ENCODE measurements at regions not wholly inside any gene's neighbourhood (a gene's known extent, or its start where the extent isn't known, plus 50 kb on each side); places are given as distances from the start of the nearest gene placed in this dataset.

DNA sequence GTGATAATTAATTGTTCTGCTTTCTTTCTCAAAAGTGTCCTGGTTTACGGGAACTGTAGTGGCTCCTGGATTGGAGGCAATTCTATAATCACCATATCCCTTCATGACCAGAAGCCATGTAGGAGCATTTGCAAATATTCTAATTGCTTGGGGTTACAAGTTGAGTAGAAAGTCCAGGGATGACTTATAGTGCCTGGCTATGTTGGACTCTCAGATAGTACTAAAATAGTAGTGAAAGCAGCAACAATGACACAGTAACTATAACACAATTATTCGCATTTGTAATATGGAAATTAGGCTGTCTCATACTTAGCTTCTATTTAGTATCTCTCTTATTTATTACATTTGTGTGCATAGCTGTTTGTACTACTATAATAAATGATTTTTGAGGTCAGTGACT, 712.5 kb upstream of the GRAMD2B start:
- H3K27ac ChIP-seq (ENCODE audit: low read length) = no peak overlapping the region
- H3K4me3 ChIP-seq (ENCODE audit: low read length in 2 of 2) = no peak overlapping the region

DNA sequence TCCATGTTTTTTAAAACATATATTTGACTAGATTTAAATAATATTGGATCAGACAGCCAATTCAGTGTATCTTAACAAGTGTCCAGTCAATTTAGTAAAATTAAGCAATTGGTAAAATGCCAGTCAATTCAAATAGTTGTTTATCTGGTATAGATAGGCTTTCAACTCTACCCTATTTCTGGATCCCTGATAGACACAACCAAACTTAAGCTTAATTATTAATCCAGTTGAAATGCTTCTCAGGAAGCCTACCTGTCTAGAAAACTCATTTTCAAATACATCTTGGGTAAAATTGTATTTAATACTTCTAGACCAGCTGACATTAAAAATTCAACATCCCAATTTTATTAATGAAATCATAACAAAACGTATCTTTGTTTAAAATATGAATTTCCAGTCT, 710.8 kb upstream of the GRAMD2B start:
- Histone ChIP-seq H3K4me3 (ENCODE audit: low read length in 2 of 2) (no peak overlapping the region), H3K9ac (ENCODE audit: low read length in 2 of 2) (no peak overlapping the region), H3K27ac (ENCODE audit: low read length) (no peak overlapping the region), H3K9me3 (ENCODE audit: control insufficient read depth in 2 of 2, low read length in 2 of 2) (no peaks in the 10 kb centered on the region), H3K27me3 (ENCODE audit: control insufficient read depth in 1 of 2, insufficient read depth in 2 of 2, low read length in 2 of 2) (no peaks in the 10 kb centered on the region), H3K36me3 (ENCODE audit: control insufficient read depth in 2 of 2, insufficient read depth in 2 of 2, low read length in 2 of 2) (no peaks in the 10 kb centered on the region), H3K4me1 (ENCODE audit: control insufficient read depth, insufficient read depth, low read length) (no peaks in the 10 kb centered on the region)

More for the DNA sequence above, 712.5 kb upstream of the GRAMD2B start:
- Histone ChIP-seq H3K9me3 (ENCODE audit: control insufficient read depth in 2 of 2, low read length in 2 of 2) (no peaks in the 10 kb centered on the region), H3K36me3 (ENCODE audit: control insufficient read depth in 2 of 2, insufficient read depth in 2 of 2, low read length in 2 of 2) (no peaks in the 10 kb centered on the region), H3K9ac (ENCODE audit: low read length in 2 of 2) (no peak overlapping the region), H3K27me3 (ENCODE audit: control insufficient read depth in 1 of 2, insufficient read depth in 2 of 2, low read length in 2 of 2) (no peaks in the 10 kb centered on the region), H3K4me1 (ENCODE audit: control insufficient read depth, insufficient read depth, low read length) (no peaks in the 10 kb centered on the region)

DNA sequence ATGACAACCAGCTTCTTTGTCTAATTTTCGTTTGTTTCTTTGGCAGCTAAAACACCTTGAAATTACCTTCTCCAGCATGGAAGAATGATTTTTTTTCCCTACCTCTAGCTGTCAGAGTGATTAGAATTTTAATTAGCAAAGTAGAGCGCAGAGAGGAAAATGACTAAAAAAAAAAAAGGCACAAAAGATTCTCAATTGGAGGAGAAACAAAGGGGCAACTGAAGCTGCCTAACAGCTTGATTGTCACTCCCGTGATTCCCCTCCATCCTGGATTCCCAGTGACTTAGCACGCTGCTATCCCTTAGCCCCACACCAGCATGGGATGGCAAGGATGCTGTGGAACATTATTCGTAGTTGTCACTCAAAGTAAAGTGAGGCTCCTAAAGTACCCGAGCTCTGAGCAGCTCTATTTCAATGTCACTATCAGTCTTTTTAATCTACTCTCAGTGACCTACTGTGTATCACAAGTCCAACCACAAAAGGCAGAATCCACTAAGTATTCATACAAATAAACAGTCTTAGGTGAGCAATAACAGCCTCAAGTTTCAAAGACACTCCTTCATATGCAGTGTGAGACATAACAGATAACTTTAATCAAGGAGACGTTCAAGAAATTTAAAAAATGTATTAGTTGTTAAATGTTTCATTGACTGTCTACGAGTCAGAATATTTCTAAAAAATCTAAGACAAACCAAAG, 710.0 kb upstream of the GRAMD2B start:
- Histone ChIP-seq H3K27me3 (ENCODE audit: control insufficient read depth in 1 of 2, insufficient read depth in 2 of 2, low read length in 2 of 2) (no peaks in the 10 kb centered on the region), H3K27ac (ENCODE audit: low read length) (no peak overlapping the region), H3K4me3 (ENCODE audit: low read length in 2 of 2) (no peak overlapping the region), H3K36me3 (ENCODE audit: control insufficient read depth in 2 of 2, insufficient read depth in 2 of 2, low read length in 2 of 2) (no peaks in the 10 kb centered on the region), H3K9ac (ENCODE audit: low read length in 2 of 2) (no peak overlapping the region), H3K9me3 (ENCODE audit: control insufficient read depth in 2 of 2, low read length in 2 of 2) (no peaks in the 10 kb centered on the region), H3K4me1 (ENCODE audit: control insufficient read depth, insufficient read depth, low read length) (no peaks in the 10 kb centered on the region)

DNA sequence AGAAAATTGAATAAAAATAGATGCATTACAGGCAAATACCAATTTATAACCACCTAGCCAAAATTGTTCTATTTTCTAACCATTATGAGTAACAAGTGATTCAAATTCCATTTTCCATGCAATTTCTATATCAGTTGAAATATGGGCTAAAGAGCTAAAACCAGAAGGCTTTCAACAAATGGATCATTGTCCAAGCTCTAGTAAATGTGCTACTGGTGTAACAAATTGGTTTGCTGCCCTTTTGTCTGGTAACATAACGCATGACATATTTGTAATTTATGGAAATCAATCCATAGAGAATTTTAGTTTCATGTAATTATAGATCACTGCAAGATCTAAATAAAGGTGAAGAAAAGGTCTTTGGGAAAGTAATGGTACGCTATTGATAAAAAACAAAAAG, 708.0 kb upstream of the GRAMD2B start:
- Histone ChIP-seq H3K36me3 (ENCODE audit: control insufficient read depth in 2 of 2, insufficient read depth in 2 of 2, low read length in 2 of 2) (no peaks in the 10 kb centered on the region), H3K9me3 (ENCODE audit: control insufficient read depth in 2 of 2, low read length in 2 of 2) (no peaks in the 10 kb centered on the region), H3K27me3 (ENCODE audit: control insufficient read depth in 1 of 2, insufficient read depth in 2 of 2, low read length in 2 of 2) (no peaks in the 10 kb centered on the region), H3K27ac (ENCODE audit: low read length) (no peak overlapping the region), H3K4me1 (ENCODE audit: control insufficient read depth, insufficient read depth, low read length) (no peaks in the 10 kb centered on the region), H3K9ac (ENCODE audit: low read length in 2 of 2) (no peak overlapping the region), H3K4me3 (ENCODE audit: low read length in 2 of 2) (no peak overlapping the region)

DNA sequence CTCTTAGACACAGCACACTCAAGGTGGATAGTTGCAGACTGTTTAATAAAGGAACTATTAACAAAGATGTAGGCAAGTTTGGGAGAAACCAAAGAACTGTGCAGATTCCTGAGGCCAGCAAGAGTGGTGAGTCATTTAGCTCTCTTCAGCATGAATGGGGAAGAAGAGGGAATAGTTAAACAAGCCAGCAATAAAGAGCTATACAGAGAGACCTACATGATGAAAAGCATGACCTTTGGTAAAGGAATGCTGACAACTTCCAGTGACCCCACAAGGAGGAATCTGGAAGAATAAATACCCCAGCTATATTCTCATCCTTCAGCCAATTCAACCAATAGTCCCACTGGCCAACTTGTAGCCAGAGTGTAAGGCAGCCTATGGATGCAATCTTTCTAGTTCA, 706.0 kb upstream of the GRAMD2B start:
- Histone ChIP-seq H3K4me1 (ENCODE audit: control insufficient read depth, insufficient read depth, low read length) (no peaks in the 10 kb centered on the region), H3K27me3 (ENCODE audit: control insufficient read depth in 1 of 2, insufficient read depth in 2 of 2, low read length in 2 of 2) (no peaks in the 10 kb centered on the region), H3K9me3 (ENCODE audit: control insufficient read depth in 2 of 2, low read length in 2 of 2) (no peaks in the 10 kb centered on the region), H3K4me3 (ENCODE audit: low read length in 2 of 2) (no peak overlapping the region), H3K9ac (ENCODE audit: low read length in 2 of 2) (no peak overlapping the region), H3K36me3 (ENCODE audit: control insufficient read depth in 2 of 2, insufficient read depth in 2 of 2, low read length in 2 of 2) (no peaks in the 10 kb centered on the region), H3K27ac (ENCODE audit: low read length) (no peak overlapping the region)

DNA sequence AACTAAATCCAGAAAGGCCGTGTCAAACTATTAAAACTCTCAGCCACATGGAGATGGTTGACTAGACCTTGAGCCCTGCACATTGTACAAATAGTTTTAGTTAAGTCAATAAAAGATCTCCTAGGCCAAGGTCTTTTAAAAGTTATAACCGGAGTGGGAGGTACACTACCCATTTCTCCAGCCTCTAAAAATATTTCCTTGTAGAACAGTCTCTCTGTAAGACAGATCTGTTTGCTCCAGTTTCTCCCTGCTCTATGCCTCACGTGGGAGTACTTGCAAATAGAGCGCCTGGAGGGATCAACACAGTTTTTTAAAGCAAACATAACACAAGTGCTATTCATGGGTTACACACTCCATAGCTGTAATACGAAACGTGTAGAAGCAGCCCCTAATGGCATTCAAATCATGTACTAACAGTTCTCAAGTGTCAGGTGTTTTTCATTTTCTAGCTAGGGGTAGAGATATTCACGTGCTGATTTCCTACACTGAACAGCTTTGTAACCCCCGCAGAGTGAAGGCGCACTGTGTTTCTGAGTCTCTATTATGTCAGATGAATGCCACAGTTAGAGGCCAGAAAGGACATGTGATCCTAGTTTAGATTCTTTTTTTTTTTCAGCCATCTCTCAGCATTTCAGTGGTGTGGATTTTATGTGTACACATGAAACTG, 703.4 kb upstream of the GRAMD2B start:
- no peaks in the 10 kb centered on the region for H3K9me3 ChIP-seq (ENCODE audit: control insufficient read depth in 2 of 2, low read length in 2 of 2)
- H3K27me3 ChIP-seq (ENCODE audit: control insufficient read depth in 1 of 2, insufficient read depth in 2 of 2, low read length in 2 of 2) = no peaks in the 10 kb centered on the region
- H3K27ac ChIP-seq (ENCODE audit: low read length) = no peak overlapping the region
- no peak overlapping the region for H3K4me3 ChIP-seq (ENCODE audit: low read length in 2 of 2)
- H3K4me1 ChIP-seq (ENCODE audit: control insufficient read depth, insufficient read depth, low read length) = no peaks in the 10 kb centered on the region
- H3K9ac ChIP-seq (ENCODE audit: low read length in 2 of 2) = no peak overlapping the region
- no peaks in the 10 kb centered on the region for H3K36me3 ChIP-seq (ENCODE audit: control insufficient read depth in 2 of 2, insufficient read depth in 2 of 2, low read length in 2 of 2)

DNA sequence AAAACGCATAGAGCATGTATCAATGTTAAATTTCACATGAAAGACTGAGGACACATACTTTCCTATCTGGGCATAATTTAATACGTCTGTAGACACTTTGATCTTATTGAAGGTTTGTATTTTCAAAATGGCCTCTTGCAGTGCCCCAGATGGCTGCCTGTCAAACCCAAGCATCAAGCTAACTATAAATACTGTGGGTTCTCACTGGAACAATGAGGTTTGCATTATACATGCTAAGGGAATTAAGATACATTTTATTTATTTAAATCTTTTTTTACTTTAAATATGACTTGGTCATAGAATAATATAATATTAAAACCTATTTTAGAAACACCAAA, 702.9 kb upstream of the GRAMD2B start:
- H3K9ac ChIP-seq (ENCODE audit: low read length in 2 of 2) = no peak overlapping the region
- H3K27me3 ChIP-seq (ENCODE audit: control insufficient read depth in 1 of 2, insufficient read depth in 2 of 2, low read length in 2 of 2) = no peaks in the 10 kb centered on the region
- no peaks in the 10 kb centered on the region for H3K36me3 ChIP-seq (ENCODE audit: control insufficient read depth in 2 of 2, insufficient read depth in 2 of 2, low read length in 2 of 2)
- no peaks in the 10 kb centered on the region for H3K4me1 ChIP-seq (ENCODE audit: control insufficient read depth, insufficient read depth, low read length)
- no peak overlapping the region for H3K27ac ChIP-seq (ENCODE audit: low read length)
- no peaks in the 10 kb centered on the region for H3K9me3 ChIP-seq (ENCODE audit: control insufficient read depth in 2 of 2, low read length in 2 of 2)
- no peak overlapping the region for H3K4me3 ChIP-seq (ENCODE audit: low read length in 2 of 2)

DNA sequence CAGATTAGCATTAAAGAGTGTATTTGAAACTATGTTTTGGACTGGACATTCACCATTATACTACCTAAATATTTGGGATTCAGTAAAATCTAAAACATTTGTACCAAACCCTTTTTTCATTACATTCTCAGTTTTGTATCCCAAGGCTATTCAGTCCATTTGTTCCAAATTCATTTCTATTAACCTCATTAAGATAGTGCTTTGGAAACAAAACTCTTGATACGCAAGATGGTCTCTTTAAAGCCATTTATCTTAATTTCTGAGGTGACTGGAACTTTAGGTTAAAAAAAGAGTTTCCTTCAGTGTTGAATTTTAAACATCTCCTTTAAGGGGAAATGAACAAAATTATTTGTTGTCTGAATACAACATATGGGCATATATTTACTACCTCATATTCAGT, 702.5 kb upstream of the GRAMD2B start:
- H3K27ac ChIP-seq (ENCODE audit: low read length) = no peak overlapping the region

DNA sequence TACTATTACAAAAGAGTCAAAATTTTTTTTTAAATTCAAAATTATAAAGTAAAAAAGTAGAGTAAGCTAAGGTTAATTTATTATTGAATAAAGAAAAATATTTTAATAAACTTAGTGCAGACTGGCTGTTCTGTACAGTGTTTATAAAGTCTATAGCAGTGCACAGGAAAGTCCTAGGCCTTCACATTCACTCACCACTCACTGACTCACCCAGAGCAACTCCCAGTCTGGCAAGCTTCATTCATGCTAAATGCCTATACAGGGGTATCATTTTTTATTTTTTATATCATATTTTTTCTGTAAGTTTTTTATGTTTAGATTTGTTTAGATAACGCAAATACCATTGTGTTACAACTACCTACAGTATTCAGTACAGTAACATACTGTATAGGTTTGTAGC, 700.7 kb upstream of the GRAMD2B start:
- H3K4me1 ChIP-seq (ENCODE audit: control insufficient read depth, insufficient read depth, low read length) = no peaks in the 10 kb centered on the region
- H3K27ac ChIP-seq (ENCODE audit: low read length) = no peak overlapping the region
- no peak overlapping the region for H3K9ac ChIP-seq (ENCODE audit: low read length in 2 of 2)
- no peaks in the 10 kb centered on the region for H3K27me3 ChIP-seq (ENCODE audit: control insufficient read depth in 1 of 2, insufficient read depth in 2 of 2, low read length in 2 of 2)
- H3K4me3 ChIP-seq (ENCODE audit: low read length in 2 of 2) = no peak overlapping the region
- no peaks in the 10 kb centered on the region for H3K9me3 ChIP-seq (ENCODE audit: control insufficient read depth in 2 of 2, low read length in 2 of 2)
- H3K36me3 ChIP-seq (ENCODE audit: control insufficient read depth in 2 of 2, insufficient read depth in 2 of 2, low read length in 2 of 2) = no peaks in the 10 kb centered on the region

More for the DNA sequence above, 702.5 kb upstream of the GRAMD2B start:
- H3K36me3 ChIP-seq (ENCODE audit: control insufficient read depth in 2 of 2, insufficient read depth in 2 of 2, low read length in 2 of 2) = no peaks in the 10 kb centered on the region
- H3K4me1 ChIP-seq (ENCODE audit: control insufficient read depth, insufficient read depth, low read length) = no peaks in the 10 kb centered on the region
- H3K27me3 ChIP-seq (ENCODE audit: control insufficient read depth in 1 of 2, insufficient read depth in 2 of 2, low read length in 2 of 2) = no peaks in the 10 kb centered on the region
- H3K4me3 ChIP-seq (ENCODE audit: low read length in 2 of 2) = no peak overlapping the region
- no peaks in the 10 kb centered on the region for H3K9me3 ChIP-seq (ENCODE audit: control insufficient read depth in 2 of 2, low read length in 2 of 2)
- H3K9ac ChIP-seq (ENCODE audit: low read length in 2 of 2) = no peak overlapping the region

DNA sequence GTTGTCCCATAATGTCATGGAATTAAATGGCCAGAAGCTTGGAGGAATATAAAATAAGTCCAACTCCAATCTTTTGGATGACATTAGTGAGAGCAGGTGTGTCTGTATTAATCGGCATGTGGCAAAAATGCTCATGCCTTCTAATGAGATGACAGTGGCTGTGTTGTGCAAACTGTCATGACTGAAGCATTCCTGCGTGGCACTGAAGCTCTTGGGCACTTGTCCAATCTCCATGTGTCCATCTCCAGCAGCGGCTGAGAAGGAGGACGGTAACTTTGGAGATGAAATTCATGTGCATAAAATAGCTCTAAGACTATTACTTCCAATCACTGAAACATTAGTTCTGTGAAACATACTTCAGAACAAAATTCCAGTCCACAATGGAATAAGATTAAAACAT, 697.5 kb upstream of the GRAMD2B start:
- Histone ChIP-seq H3K36me3 (ENCODE audit: control insufficient read depth in 2 of 2, insufficient read depth in 2 of 2, low read length in 2 of 2) (no peaks in the 10 kb centered on the region), H3K4me3 (ENCODE audit: low read length in 2 of 2) (no peak overlapping the region), H3K4me1 (ENCODE audit: control insufficient read depth, insufficient read depth, low read length) (no peaks in the 10 kb centered on the region), H3K9ac (ENCODE audit: low read length in 2 of 2) (no peak overlapping the region), H3K9me3 (ENCODE audit: control insufficient read depth in 2 of 2, low read length in 2 of 2) (no peaks in the 10 kb centered on the region), H3K27ac (ENCODE audit: low read length) (no peak overlapping the region), H3K27me3 (ENCODE audit: control insufficient read depth in 1 of 2, insufficient read depth in 2 of 2, low read length in 2 of 2) (no peaks in the 10 kb centered on the region)

DNA sequence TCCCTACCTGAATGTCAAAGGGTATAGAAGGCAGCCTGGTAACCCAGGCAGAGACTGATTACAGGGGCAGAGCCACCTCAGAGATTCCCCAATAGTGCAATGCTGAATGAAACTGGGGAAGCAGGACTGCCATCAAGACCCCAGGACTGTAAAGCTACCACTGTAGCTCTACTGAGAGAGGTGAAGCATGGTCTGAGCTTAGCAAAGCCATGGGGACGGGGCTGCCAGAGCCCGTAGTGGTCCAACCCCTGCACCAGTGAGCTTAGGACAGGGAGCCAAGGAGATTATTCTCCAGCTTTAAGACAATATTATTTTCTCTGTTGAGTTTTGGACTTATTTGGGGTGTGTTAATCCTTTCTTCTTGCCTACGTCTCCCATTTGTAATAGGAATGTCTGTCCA, 679.3 kb upstream of the GRAMD2B start:
- Histone ChIP-seq H3K4me1 (ENCODE audit: control insufficient read depth, insufficient read depth, low read length) (no peaks in the 10 kb centered on the region), H3K36me3 (ENCODE audit: control insufficient read depth in 2 of 2, insufficient read depth in 2 of 2, low read length in 2 of 2) (no peaks in the 10 kb centered on the region), H3K27me3 (ENCODE audit: control insufficient read depth in 1 of 2, insufficient read depth in 2 of 2, low read length in 2 of 2) (no peaks in the 10 kb centered on the region), H3K27ac (ENCODE audit: low read length) (no peak overlapping the region), H3K4me3 (ENCODE audit: low read length in 2 of 2) (no peak overlapping the region), H3K9me3 (ENCODE audit: control insufficient read depth in 2 of 2, low read length in 2 of 2) (peaks cover 0 to 4% of the 10 kb centered on the region in 2 donors), H3K9ac (ENCODE audit: low read length in 2 of 2) (no peak overlapping the region)

Measured in stomach smooth muscle (tissue), 2 donors.